ENCODE measurements at regions not wholly inside any gene's neighbourhood (a gene's known extent, or its start where the extent isn't known, plus 50 kb on each side); places are given as distances from the start of the nearest gene placed in this dataset.
"Not testable (repeated sequence)": the region's sequence is repeated elsewhere in the genome, so short reads cannot be mapped to it uniquely, and the experiment has no call there.

DNA sequence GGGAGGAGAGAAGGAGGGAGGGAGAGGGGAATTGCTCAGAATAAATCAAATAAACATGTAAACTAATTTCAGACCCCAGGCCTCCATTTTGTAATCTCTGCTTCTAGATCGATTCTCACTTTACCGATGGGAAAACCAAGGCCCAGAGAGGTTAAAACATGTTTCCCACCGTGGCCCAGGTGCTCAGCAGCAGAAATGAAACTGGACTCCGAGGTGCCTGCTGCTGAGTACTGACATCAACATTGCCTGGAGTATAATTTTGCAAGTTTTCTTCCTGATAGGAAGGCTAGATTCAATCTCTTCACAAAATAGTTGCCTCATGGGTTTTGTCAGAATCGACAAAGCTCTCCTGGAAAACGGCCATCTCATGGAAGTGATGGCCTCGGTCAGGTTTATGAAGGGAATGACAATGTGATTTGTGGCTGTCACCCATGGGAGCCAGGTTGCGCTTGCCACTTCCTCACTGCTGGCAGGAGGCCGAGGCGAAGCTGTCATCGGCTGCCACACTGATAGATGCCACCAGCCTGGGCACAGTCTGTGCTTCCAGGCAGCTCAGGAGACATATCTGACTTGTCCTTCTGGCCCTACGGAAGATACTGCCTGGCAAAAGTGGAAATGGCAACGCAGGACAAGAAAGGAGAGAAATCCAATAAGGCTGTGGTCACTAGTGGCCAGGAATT, 133.1 kb upstream of the LRRN1 start:
- no peak for DNase-seq
- no peak overlapping the region for H3K4me3 Mint-ChIP-seq
- no peak for ATAC-seq
- H3K36me3 Mint-ChIP-seq (ENCODE audit: low read depth) = no peaks in the 10 kb centered on the region
- H3K9me3 ChIP-seq (ENCODE audit: control insufficient read depth, low read length, poor library complexity, severe bottlenecking) = no peaks in the 10 kb centered on the region
- no peaks in the 10 kb centered on the region for H3K4me1 Mint-ChIP-seq
- peaks cover 5% of the 10 kb centered on the region for H3K27me3 Mint-ChIP-seq
- H3K27ac Mint-ChIP-seq = no peak overlapping the region

DNA sequence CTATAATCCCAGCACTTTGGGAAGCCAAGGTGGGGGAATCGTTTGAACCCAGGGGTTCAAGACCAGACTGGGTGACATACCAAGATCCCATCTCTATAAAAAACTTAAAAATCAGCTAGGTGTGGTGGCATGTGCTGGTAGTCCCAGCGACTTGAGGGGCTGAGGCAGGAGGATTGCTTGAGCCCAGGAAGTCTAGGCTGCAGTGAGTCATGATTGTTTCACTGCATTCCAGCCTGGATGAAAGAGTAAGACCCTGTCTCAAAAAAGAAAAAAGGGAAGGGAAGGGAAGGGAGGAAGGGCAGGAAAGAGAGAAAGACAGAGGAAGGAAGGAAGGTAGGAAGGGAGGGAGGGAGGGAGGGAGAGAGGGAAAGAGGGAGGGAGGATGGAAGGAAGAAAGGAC, 133.7 kb upstream of the LRRN1 start:
- Mint-ChIP-seq H3K36me3 (ENCODE audit: low read depth) (no peaks in the 10 kb centered on the region), H3K4me3 (no peak overlapping the region), H3K27me3 (peaks cover 5% of the 10 kb centered on the region), H3K27ac (no peak overlapping the region), H3K4me1 (no peaks in the 10 kb centered on the region)
- DNase-seq = no peak
- ATAC-seq = no peak
- no peaks in the 10 kb centered on the region for H3K9me3 ChIP-seq (ENCODE audit: control insufficient read depth, low read length, poor library complexity, severe bottlenecking)

DNA sequence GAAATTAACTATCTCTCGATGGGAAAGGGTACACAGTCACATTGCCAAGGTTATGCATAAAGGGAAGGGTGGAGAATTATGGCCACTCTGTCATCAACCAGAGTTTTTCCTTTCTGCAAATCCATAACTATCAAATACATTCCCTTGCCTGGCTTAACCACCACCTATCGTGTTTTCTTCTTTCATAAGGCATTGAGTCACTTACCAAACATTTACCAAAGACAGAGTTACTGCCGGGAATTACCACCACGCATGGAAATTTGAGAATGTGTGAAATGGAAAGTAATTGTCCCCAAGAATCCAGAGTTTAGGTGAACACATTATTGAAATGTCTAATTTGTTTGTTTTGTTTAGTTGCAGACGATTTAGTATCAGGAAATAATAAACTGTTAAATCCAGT, 134.3 kb upstream of the LRRN1 start:
- DNase-seq (no peak), ATAC-seq (no peak)
- H3K4me3 Mint-ChIP-seq = no peak overlapping the region
- peaks cover 5% of the 10 kb centered on the region for H3K27me3 Mint-ChIP-seq
- no peaks in the 10 kb centered on the region for H3K9me3 ChIP-seq (ENCODE audit: control insufficient read depth, low read length, poor library complexity, severe bottlenecking)
- H3K27ac Mint-ChIP-seq = no peak overlapping the region
- no peaks in the 10 kb centered on the region for H3K4me1 Mint-ChIP-seq
- no peaks in the 10 kb centered on the region for H3K36me3 Mint-ChIP-seq (ENCODE audit: low read depth)

DNA sequence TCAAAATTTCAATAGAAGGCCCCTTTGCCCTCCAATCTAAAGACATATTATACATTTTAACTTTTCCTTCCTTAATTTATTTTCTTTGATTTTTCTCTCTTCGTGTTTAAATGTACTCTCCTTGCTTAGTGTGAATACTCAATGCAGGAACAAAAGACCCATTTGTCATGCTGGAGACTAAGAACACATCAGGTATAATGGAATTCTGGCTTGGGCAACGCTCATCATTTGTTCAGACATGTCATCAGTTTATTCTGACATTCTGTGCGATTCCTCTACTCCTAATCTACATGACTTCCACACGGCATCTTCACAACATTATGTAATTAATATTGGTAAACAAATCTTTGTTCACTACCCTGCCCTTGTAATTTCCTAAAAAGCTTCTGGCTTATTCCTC, 136.6 kb upstream of the LRRN1 start:
- DNase-seq (no peak), ATAC-seq (no peak)
- Mint-ChIP-seq H3K4me3 (no peak overlapping the region), H3K27ac (no peak overlapping the region), H3K27me3 (peaks cover 5% of the 10 kb centered on the region), H3K4me1 (no peaks in the 10 kb centered on the region), H3K36me3 (ENCODE audit: low read depth) (no peaks in the 10 kb centered on the region)
- H3K9me3 ChIP-seq (ENCODE audit: control insufficient read depth, low read length, poor library complexity, severe bottlenecking) = no peaks in the 10 kb centered on the region

DNA sequence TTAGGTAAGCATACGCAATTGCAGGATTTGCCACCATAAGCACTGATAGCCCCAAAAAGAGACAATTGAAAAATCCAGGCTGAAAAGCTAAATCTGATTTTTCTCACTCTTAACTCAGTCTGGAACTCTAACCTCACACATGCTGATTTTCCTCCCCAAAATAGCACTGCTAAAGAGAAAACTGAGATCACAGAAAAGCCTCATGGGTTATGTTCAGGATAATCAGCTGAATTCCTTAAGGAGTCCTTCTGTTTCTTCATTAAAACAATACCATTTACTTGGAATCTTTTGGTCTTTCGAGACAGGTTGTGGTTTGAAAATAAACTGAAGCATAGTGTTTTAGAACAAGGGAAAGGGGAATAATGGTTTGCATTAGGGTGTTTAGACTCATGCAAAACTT, 144.3 kb upstream of the LRRN1 start:
- no peak for ATAC-seq
- H3K36me3 Mint-ChIP-seq (ENCODE audit: low read depth) = no peaks in the 10 kb centered on the region
- no peak overlapping the region for H3K4me3 Mint-ChIP-seq
- peaks cover 6% of the 10 kb centered on the region for H3K27me3 Mint-ChIP-seq
- no peaks in the 10 kb centered on the region for H3K4me1 Mint-ChIP-seq
- no peak overlapping the region for H3K27ac Mint-ChIP-seq
- DNase-seq = no peak
- H3K9me3 ChIP-seq (ENCODE audit: control insufficient read depth, low read length, poor library complexity, severe bottlenecking) = no peaks in the 10 kb centered on the region

DNA sequence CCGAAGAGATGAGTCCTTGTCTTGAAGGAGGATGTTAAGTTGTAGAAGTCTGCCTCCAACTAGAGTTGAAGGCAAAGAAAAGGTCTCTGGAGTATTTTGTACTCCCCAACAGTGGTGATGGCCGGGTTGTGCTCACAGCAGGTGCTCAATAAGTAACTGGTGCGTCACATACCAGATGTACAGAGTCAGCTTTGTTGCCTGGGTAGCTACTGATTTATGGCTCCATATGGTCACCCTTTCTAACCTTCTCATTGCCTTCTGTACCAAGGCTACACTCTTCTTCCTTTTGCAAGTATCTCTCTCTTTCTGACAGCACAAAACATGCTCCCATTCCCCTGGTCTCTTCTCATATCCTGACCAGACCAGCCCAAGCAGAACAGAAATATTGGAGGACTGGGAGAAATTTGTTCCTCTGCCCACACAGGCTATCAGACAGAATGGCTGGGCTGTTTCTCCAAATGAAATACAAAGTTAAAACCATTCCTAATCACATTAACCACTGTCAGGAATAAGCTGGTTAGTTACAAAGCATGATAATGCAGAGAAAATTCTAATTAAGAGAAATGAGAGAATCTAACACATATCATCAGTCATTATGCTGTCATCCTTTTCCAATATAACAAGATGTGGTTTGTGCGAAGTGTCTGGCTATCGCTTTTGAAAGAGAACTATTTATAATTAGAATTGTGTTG, 150.1 kb upstream of the LRRN1 start:
- H3K27ac Mint-ChIP-seq = no peak overlapping the region

DNA sequence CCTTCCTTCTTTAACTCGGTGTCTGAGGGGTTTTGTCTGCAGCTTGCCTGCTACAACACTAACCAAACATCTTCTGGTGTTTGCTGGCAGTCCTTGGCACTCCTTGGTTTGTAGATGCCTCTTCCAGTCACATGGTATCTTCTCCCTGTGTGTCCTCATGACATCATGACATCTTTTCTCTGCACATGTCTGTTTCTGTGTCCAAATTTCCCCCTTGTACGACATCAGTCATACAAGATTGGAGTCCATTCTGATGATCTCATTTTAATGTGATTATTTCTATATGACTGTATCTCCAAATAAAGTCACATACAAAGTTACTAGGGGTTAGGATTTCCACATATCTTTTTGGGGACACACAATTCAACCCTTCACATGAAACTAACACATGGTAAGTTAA, 152.3 kb upstream of the LRRN1 start:
- DNase-seq (no peak), ATAC-seq (no peak)
- Mint-ChIP-seq H3K27me3 (peaks cover 16% of the 10 kb centered on the region), H3K27ac (no peak overlapping the region), H3K4me1 (no peaks in the 10 kb centered on the region), H3K4me3 (no peak overlapping the region), H3K36me3 (ENCODE audit: low read depth) (no peaks in the 10 kb centered on the region)
- no peaks in the 10 kb centered on the region for H3K9me3 ChIP-seq (ENCODE audit: control insufficient read depth, low read length, poor library complexity, severe bottlenecking)

More for the DNA sequence above, 150.1 kb upstream of the LRRN1 start:
- H3K4me1 Mint-ChIP-seq = no peaks in the 10 kb centered on the region
- no peak for ATAC-seq
- no peaks in the 10 kb centered on the region for H3K36me3 Mint-ChIP-seq (ENCODE audit: low read depth)
- DNase-seq = no peak
- no peak overlapping the region for H3K4me3 Mint-ChIP-seq
- H3K9me3 ChIP-seq (ENCODE audit: control insufficient read depth, low read length, poor library complexity, severe bottlenecking) = no peaks in the 10 kb centered on the region
- H3K27me3 Mint-ChIP-seq = peaks cover 14% of the 10 kb centered on the region

DNA sequence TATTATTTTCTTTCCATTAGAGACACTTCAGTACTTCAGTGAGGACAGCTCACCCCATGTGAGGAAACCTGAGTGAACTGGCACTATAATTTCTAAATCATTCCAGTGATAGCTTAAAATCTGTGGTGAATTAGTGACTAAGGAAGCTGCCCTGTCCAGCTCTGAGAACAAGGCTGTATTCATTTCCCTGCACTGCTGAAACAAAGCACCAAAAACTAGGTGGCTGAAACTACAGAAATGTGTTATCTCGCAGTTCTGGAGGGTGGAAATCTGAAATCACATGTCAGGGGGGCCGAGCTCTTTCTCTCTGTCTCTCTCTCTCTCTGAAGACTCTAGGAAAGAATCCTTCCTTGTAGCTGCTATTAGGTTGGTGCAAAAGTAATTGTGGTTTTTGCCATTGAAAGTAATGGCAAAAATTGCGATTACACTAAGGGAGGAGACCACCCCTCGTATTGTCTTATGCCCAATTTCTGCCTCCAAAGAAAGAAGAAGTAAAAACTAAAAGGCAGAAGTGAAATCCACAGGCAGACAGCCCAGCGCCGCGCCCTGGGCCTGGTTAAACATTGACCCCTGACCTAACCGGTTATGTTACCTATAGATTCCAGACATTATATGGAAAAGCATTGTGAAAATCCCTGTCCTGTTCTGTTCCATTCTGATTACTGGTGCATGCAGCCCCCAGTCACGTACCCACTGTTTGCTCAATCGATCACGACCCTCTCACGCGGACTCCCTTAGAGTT, 153.0 kb upstream of the LRRN1 start:
- H3K27ac Mint-ChIP-seq; H3K9me3 ChIP-seq (ENCODE audit: control insufficient read depth, low read length, poor library complexity, severe bottlenecking); ATAC-seq; H3K36me3 Mint-ChIP-seq (ENCODE audit: low read depth); H3K4me1 Mint-ChIP-seq; H3K4me3 Mint-ChIP-seq; DNase-seq: not testable (repeated sequence)
- peaks cover 16% of the 10 kb centered on the region for H3K27me3 Mint-ChIP-seq

DNA sequence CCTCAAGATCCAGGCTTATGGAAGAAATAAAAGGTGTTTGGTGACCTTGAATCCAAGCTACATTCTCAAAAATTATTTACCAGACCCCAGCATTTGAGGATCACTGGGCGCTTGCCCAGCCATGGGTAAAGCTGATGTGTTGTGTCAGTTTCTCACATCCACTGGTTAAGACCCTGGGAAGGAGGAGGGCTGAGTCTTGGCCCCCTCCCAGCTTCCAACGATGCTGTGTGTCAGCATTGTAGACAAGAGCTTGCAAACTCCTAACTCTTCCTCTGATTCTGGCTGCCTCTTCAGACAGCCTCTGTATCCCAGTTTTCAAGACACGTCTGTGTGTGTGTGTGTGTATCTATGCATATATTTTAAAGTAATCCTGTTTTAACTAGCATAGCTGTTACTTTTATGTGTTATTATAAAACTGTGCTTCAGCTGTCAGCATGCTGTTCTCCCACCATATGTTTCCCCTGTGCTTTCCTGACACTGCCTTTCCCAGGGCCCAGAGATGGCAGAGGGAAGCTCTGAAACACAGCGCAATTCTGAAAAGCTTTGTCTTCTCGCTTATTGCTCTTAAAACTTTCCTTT, 157.3 kb upstream of the LRRN1 start:
- no peaks in the 10 kb centered on the region for H3K9me3 ChIP-seq (ENCODE audit: control insufficient read depth, low read length, poor library complexity, severe bottlenecking)
- Mint-ChIP-seq H3K4me3 (no peak overlapping the region), H3K4me1 (no peaks in the 10 kb centered on the region), H3K27me3 (peaks cover 11% of the 10 kb centered on the region), H3K36me3 (ENCODE audit: low read depth) (no peaks in the 10 kb centered on the region), H3K27ac (no peak overlapping the region)
- no peak for ATAC-seq
- no peak for DNase-seq

DNA sequence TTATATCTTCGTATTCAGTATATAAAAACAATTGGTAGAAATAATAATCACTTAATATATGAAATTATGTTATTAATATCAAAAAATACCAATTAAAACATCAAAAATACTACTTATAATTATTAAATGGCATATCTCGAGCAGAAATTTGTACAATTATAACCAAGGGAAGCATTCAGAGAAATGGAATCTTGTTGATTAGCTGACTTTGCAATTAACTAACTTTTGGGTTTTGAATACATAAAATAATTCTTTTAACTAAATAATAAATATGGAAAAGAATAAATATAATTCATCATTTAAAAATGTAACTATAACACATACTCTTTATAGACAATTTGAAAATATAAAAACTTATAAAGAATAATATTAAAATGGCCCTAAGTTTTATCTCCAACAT, 160.2 kb upstream of the LRRN1 start:
- no peaks in the 10 kb centered on the region for H3K9me3 ChIP-seq (ENCODE audit: control insufficient read depth, low read length, poor library complexity, severe bottlenecking)
- H3K4me3 Mint-ChIP-seq = no peak overlapping the region
- ATAC-seq = no peak
- no peaks in the 10 kb centered on the region for H3K4me1 Mint-ChIP-seq
- H3K27ac Mint-ChIP-seq = no peak overlapping the region
- H3K27me3 Mint-ChIP-seq = peaks cover 2% of the 10 kb centered on the region
- no peak for DNase-seq
- H3K36me3 Mint-ChIP-seq (ENCODE audit: low read depth) = no peaks in the 10 kb centered on the region

DNA sequence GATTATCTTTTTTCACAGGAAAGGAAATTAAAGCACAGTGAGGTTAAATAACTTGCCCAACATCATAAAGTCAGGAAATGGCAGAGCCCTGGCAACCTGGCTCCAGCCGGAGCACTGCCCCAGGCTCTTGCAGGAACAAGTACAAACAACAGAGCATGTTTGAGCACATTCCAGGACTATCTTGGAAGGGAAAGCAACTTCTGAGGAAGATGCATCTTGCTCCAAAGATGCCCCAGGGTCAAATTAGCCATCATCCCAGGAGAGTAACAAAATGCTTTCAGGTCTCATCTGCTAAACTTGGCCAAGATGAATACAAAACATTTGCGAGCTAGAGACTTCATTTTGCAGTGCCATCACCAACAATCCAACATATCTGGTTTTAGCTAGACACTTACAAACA, 162.4 kb upstream of the LRRN1 start:
- Mint-ChIP-seq H3K4me3 (no peak overlapping the region), H3K27me3 (no peaks in the 10 kb centered on the region), H3K4me1 (no peaks in the 10 kb centered on the region), H3K27ac (no peak overlapping the region), H3K36me3 (ENCODE audit: low read depth) (no peaks in the 10 kb centered on the region)
- DNase-seq (no peak), ATAC-seq (no peak)
- no peaks in the 10 kb centered on the region for H3K9me3 ChIP-seq (ENCODE audit: control insufficient read depth, low read length, poor library complexity, severe bottlenecking)

DNA sequence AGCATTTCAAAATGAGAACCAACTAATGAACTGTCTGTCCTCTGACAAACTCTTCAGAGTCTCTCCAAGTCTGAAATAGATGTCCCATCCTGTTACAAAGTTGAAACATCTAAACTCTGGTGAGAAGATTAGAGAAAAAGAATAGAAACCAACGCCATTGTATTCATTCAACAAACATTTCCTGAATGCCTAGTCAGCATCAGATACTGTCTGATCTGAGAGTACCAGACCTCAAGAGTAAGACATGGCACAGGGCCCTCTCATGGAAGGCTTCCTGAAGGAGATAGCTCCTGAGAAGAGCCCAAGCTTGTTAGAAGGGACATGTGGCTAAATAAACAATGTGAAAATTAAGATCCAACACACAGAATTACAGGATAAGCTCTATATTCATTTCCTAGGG, 164.1 kb upstream of the LRRN1 start:
- Mint-ChIP-seq H3K27me3 (no peaks in the 10 kb centered on the region), H3K4me1 (no peaks in the 10 kb centered on the region), H3K27ac (no peak overlapping the region), H3K36me3 (ENCODE audit: low read depth) (no peaks in the 10 kb centered on the region), H3K4me3 (no peak overlapping the region)
- DNase-seq (no peak), ATAC-seq (no peak)
- H3K9me3 ChIP-seq (ENCODE audit: control insufficient read depth, low read length, poor library complexity, severe bottlenecking) = no peaks in the 10 kb centered on the region

DNA sequence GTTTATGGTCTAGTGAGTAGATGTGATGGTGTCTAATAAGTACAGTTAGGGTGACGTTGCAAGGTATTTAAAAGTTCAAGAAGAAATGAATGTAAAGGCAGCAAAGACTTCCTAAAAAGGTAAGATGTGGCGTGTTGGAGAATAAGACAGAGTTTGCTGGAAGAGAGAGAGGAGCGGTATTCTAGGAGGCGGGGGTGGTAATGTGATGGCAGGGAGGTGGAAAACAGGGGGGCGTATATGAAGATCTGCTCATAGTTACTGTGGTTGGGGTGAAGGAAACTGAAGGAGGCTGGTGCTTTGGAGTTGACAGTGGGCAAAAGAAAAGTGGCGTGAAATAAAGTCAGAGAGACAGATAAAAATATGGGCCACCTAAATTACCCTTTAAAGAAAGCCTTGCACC, 164.9 kb upstream of the LRRN1 start:
- ATAC-seq = no peak
- no peak for DNase-seq
- Mint-ChIP-seq H3K27me3 (no peaks in the 10 kb centered on the region), H3K36me3 (ENCODE audit: low read depth) (no peaks in the 10 kb centered on the region), H3K4me1 (no peaks in the 10 kb centered on the region), H3K27ac (no peak overlapping the region), H3K4me3 (no peak overlapping the region)
- no peaks in the 10 kb centered on the region for H3K9me3 ChIP-seq (ENCODE audit: control insufficient read depth, low read length, poor library complexity, severe bottlenecking)

Measured in T-helper 17 cell (primary cell).